Liver (tissue), 3 donors: ENCODE measurements at regions not wholly inside any gene's neighbourhood (a gene's known extent, or its start where the extent isn't known, plus 50 kb on each side); places are given as distances from the start of the nearest gene placed in this dataset.

Source experiments
- CTCF ChIP-seq: fragments of 150-350 bp; IDR thresholded peaks from 2 replicates; pipeline ENCODE4 v1.5.1; 2017; ENCODE audit warnings: improper control_type of control experiment, low read depth, low read length; ENCODE audit not compliant: missing input control
- EGR1 ChIP-seq, 2 donors: IDR thresholded peaks; 2 replicates each; pipeline ENCODE4 v1.6.1; 2016 to 2018; ENCODE audit warnings: antibody characterized with exemption in 2 of 2, low read depth in 2 of 2
- GABPA ChIP-seq, 2 donors: IDR thresholded peaks in 1 of 2; conservative IDR thresholded peaks in 1 of 2; 2 replicates each; pipeline ENCODE4 v1.6.1; 2016; ENCODE audit warnings: antibody characterized with exemption in 2 of 2, mild to moderate bottlenecking in 1 of 2, moderate library complexity in 1 of 2
- HNF4G ChIP-seq: IDR thresholded peaks from 2 replicates; pipeline ENCODE4 v1.6.1; 2016; ENCODE audit warnings: antibody characterized with exemption
- JUND ChIP-seq, 2 donors: IDR thresholded peaks; 2 replicates each; pipeline ENCODE4 v1.6.1; 2016; ENCODE audit warnings: antibody characterized with exemption in 2 of 2
- MAX ChIP-seq: IDR thresholded peaks from 2 replicates; pipeline ENCODE4 v1.6.1; 2016; ENCODE audit warnings: antibody characterized with exemption
- RAD21 ChIP-seq, 2 donors: IDR thresholded peaks; 2 replicates each; pipeline ENCODE4 v1.6.1; 2016; ENCODE audit warnings: antibody characterized with exemption in 2 of 2, mild to moderate bottlenecking in 2 of 2
- SP1 ChIP-seq: IDR thresholded peaks from 2 replicates; pipeline ENCODE4 v1.6.1; 2018; ENCODE audit warnings: antibody characterized with exemption, mild to moderate bottlenecking
- TAF1 ChIP-seq: conservative IDR thresholded peaks from 2 replicates; pipeline ENCODE4 v1.6.1; 2016; ENCODE audit warnings: antibody characterized with exemption, mild to moderate bottlenecking
- YY1 ChIP-seq: IDR thresholded peaks from 2 replicates; pipeline ENCODE4 v1.6.1; 2016; ENCODE audit warnings: antibody characterized with exemption, mild to moderate bottlenecking
- ZBTB33 ChIP-seq: IDR thresholded peaks from 2 replicates; pipeline ENCODE4 v1.6.1; 2016; ENCODE audit warnings: antibody characterized with exemption
- donor health status: healthy.
- donor health status: healthy.

- TF ChIP-seq TAF1 (no peak), CTCF (no peak), SP1 (no peak), RAD21 (IDR thresholded peaks at IDR 0.05) (no peak), HNF4G (no peak), JUND (IDR thresholded peaks at IDR 0.05) (no peak), MAX (no peak), ZBTB33 (no peak), YY1 (no peak), GABPA (IDR thresholded peaks at IDR 0.05 in 1 of 2, conservative IDR thresholded peaks at IDR 0.05 in 1 of 2) (no peak), EGR1 (IDR thresholded peaks at IDR 0.05; ENCODE audit: low read depth in 2 of 2) (no peak)
Measured at GRCh38 chr9:78663369-78663768, 366.4 kb downstream of the PSAT1 start.
